Stimulated activated CD8-positive, alpha-beta memory T cell treated with anti-CD3 and anti-CD28 coated beads, Interleukin-2, amount 100 ng/mL, for 48 hours (primary cell): ENCODE measurements at regions not wholly inside any gene's neighbourhood (a gene's known extent, or its start where the extent isn't known, plus 50 kb on each side); places are given as distances from the start of the nearest gene placed in this dataset.

Experiments
- DNase-seq, 2 donors: peaks; one replicate each; pipeline ENCODE4 v3.0.0-alpha.2; 2020; ENCODE audit warnings: low read depth in 2 of 2

DNA sequence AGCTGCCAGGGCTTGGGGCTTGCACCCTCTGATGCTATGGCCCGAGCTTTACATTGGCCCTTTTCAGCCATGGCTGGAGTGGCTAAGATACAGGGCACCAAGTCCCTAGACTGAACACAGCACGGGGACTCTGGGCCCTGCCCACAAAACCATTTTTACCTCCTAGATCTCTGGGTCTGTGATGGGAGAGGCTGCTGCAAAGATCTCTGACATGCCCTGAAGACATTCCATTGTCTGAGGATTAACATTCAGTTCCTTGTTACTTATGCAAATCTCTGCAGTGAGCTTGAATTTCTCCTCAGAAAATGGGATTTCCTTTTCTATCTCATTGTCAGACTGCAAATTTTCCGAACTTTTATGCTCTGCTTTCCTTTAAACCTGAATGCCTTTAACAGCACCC is 337.0 kb upstream of the SMC2 start:
- DNase-seq: no peak

DNA sequence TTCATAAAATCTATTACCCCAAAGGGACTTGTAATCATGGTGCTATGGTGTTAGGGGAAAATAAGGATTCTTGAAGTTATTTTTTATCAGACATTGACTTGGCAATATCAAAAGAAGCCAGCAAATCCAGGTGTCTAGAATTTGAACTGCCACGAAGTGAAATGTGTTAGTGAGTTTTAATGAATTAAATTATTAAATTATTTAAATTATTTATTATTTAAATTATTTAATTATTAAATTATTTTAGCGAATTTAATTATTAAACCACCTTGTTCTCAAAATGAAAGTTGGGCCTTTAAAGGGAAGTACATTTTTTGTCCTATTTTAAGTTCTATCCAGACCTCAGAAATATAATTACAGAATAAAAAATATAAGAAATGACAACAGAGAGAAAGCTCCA is 332.6 kb upstream of the SMC2 start:
- DNase-seq: no peak

DNA sequence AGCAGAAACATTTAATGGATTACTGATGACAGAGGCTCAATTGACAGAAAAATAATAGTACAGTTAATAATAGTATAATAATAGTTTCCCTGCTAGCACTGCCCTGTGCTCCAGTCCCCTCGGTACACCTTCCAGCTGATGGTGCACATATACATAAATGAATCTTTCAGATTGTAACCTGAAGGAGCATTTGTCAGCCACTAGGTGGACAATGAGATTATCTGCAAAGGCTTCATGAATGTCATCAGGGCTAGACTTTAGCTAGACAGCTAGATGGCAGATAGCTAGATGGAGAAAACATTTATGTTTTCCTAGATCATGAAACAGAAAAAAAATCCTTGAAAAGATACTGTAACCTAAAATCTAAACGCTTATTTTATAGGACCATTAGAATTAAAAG is 304.4 kb upstream of the SMC2 start:
- no peak for DNase-seq

GRCh38 chr9:103798620-103799019 is 295.5 kb upstream of the SMC2 start:
- no peak for DNase-seq

- DNase-seq: no peak
These were observed 294.1 kb upstream of the SMC2 start for GRCh38 chr9:103799959-103800358.

DNA sequence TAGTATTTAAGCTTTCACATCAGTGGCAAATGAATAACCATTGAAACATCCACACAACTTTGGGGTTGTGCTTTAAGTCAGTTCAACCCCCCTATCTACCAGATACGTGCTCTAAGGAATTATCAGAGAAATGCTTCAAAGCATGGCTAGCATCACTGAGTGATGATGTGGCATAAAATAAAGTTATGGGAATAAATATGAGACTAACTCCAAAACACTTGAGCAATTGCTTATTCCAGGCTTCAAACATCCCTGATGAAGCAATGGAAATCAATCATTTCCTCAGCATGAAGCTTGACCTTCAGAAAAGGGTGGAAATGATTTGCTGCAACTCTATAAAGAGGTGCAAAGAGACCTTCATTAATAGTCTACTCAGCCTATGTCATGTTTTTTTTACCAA is 292.0 kb upstream of the SMC2 start:
- no peak for DNase-seq

DNA sequence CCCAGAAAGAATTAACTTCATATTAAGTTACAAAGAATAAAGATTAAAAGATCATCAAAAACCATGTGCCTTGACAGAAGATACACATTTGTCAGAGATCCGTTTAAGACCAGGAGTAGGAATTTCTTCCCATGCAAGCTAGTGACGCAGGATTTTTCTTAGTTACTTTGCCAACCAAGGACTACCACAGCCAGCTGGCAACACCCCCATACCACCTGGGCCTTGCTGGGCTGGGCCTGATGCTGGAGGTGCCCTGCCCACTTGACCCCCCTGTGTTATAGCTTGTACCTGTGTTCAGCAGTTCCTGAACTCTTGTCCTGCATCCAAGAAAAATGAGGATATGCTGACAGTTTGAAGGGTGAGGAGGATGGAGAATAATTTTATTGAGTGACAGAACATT is 290.9 kb upstream of the SMC2 start:
- DNase-seq: no peak

- no peak for DNase-seq
These were observed 289.9 kb upstream of the SMC2 start for GRCh38 chr9:103804077-103804735.

- no peak for DNase-seq
These were observed 284.4 kb upstream of the SMC2 start for GRCh38 chr9:103809745-103810144.

DNA sequence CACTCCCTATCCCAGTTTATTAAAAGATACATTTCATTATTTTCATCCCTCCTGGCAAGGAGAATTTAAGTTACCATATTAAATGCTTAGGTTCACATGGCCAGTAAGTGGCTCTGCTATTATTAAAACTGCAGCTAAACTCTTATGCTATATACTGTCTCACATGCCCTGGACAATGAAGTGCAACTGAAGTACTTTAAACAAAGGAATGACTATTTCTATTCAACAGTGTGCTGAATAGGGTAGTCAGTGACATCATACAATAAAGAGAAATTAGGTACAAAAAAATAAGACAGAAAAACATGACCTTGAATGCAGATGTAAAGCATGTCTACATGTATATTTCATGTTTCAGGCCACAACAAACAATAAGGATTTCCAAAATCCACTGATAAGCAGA is 282.6 kb upstream of the SMC2 start:
- DNase-seq: no peak

- DNase-seq: no peak
These were observed 278.0 kb upstream of the SMC2 start for GRCh38 chr9:103816146-103816545.

GRCh38 chr9:103819936-103820335 is 274.2 kb upstream of the SMC2 start:
- no peak for DNase-seq

GRCh38 chr9:103821115-103821514 is 273.0 kb upstream of the SMC2 start:
- no peak for DNase-seq

DNA sequence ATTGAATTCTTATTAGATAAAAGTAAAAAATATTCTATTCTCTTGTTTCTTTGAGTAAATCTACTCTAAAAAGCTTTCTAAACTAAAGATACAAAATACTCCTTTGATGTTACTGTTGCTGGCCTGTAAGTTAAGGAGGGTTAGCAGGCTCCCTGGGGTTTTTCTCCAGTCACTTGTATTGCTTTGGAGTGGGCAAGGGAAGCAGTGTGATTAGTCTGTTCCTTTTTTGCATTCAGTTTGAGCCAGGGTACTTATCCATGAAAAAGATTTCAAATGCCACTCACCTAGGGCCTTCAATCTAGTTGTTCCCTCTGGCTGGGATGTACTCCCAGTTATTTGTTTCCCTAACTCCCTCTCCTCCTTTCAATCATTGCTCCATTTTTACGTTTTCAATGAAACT is 256.2 kb upstream of the SMC2 start:
- DNase-seq: no peak

- DNase-seq: no peak
These were observed 254.9 kb upstream of the SMC2 start for GRCh38 chr9:103839197-103839596.

DNA sequence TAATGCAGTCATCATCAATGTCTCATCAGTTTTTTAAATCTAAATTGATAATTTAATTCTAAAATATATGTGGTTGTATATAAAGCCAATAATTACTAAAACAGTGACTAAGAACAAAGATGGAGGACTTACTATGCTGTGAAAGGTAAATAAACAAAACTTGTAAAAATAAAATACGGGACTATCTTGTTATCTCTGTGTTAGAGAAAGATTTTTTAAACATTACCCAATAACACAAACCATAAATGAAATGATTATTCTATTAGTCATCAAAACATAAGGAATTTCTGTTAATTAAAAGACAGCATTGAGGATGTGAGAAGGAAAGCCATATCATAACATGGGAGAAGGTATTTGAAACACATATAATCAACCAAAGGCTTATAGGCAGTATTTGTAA is 226.2 kb upstream of the SMC2 start:
- DNase-seq: no peak

GRCh38 chr9:103872811-103873210 is 221.3 kb upstream of the SMC2 start:
- no peak for DNase-seq

GRCh38 chr9:103881419-103881818 is 212.7 kb upstream of the SMC2 start:
- no peak for DNase-seq

GRCh38 chr9:103889989-103890388 is 204.1 kb upstream of the SMC2 start:
- DNase-seq: no peak

GRCh38 chr9:103894184-103894583 is 199.9 kb upstream of the SMC2 start:
- no peak for DNase-seq

DNA sequence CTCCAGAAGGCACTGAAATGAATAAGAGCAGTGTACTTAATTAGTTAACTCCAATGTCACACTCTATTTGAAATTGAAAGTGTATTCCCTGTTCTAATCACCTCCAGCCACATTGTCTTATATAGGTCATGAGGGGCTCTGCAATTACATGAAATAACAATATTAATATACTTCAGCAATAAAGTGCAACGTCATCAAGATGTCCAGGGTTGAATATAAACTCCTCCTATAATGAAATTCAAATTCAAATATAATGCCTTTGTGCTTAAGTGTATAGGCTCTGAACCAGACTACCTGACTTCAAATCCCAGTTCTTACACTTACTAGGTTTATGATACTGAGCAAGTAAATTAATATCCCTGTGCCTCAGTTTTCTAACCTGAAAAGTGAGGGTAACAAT is 195.6 kb upstream of the SMC2 start:
- no peak for DNase-seq

GRCh38 chr9:103899866-103900265 is 194.2 kb upstream of the SMC2 start:
- no peak for DNase-seq

DNA sequence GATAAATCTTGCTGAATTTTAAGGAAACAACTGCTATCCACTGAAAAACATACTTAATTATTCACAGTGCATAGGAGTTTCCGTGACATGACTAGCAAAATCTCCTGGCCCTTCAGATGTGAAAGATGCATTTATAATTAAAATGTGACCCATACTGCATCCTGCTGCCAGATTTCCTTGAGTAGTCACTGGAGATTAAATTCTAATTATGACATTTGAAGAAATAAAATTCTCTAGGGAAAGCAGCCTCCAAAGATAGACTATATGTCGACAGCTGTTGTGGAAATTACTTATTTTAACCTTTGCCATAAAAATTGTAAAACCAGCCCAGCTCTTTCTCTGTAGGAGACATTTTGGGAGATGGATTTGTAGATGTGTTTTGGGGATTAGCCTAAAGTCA is 193.6 kb upstream of the SMC2 start:
- DNase-seq: no peak

- DNase-seq: no peak
These were observed 191.8 kb upstream of the SMC2 start for GRCh38 chr9:103902263-103902662.

- DNase-seq: no peak
These were observed 189.9 kb upstream of the SMC2 start for GRCh38 chr9:103904242-103904641.
